HepG2 (cell line): ENCODE measurements at regions not wholly inside any gene's neighbourhood (a gene's known extent, or its start where the extent isn't known, plus 50 kb on each side); places are given as distances from the start of the nearest gene placed in this dataset.

Source experiments
- ADNP ChIP-seq: sonication (generic); formaldehyde crosslinking; IDR thresholded peaks from 2 replicates; pipeline ENCODE4 v1.4.0; 2020; ENCODE audit warnings: missing genetic modification reagents
- AFF4 ChIP-seq: sonication (generic); formaldehyde crosslinking; IDR thresholded peaks from 2 replicates; pipeline ENCODE4 v1.4.0; 2020; ENCODE audit warnings: missing genetic modification reagents
- ARID5B ChIP-seq: IDR thresholded peaks from 2 replicates; pipeline ENCODE4 v1.4.0; 2020; ENCODE audit warnings: mild to moderate bottlenecking, missing genetic modification reagents
- CBX2 ChIP-seq, 2 experiments: fragments of 200-600 bp in 1 of 2; sonication (generic); formaldehyde crosslinking in 1 of 2; IDR thresholded peaks; 2 replicates each; pipeline versions ENCODE4 v1.7.0 to v1.8.1; 2018 to 2022; ENCODE audit warnings: low read depth in 2 of 2, low read length in 1 of 2, mild to moderate bottlenecking in 1 of 2, missing genetic modification reagents in 1 of 2
- CREB1 ChIP-seq, 2 experiments: fragments of 450-650 bp in 1 of 2; IDR thresholded peaks; 2 replicates each; pipeline ENCODE4 v1.6.1; 2016 to 2017; ENCODE audit warnings: control low read depth in 1 of 2, mild to moderate bottlenecking in 1 of 2, missing compliant biosample characterization in 1 of 2, missing genetic modification characterization in 1 of 2
- FOSL2 ChIP-seq: sonication (generic); formaldehyde crosslinking; IDR thresholded peaks from 2 replicates; pipeline ENCODE4 v1.4.0; 2020; ENCODE audit warnings: missing genetic modification reagents
- FOXO1 ChIP-seq: sonication (generic); formaldehyde crosslinking; IDR thresholded peaks from 2 replicates; pipeline ENCODE4 v1.4.0; 2020; ENCODE audit warnings: missing genetic modification reagents
- HIVEP1 ChIP-seq: sonication (generic); formaldehyde crosslinking; IDR thresholded peaks from 2 replicates; pipeline ENCODE4 v1.4.0; 2020; ENCODE audit warnings: mild to moderate bottlenecking, missing genetic modification reagents
- TBP ChIP-seq: sonication (generic); formaldehyde crosslinking; IDR thresholded peaks from 2 replicates; pipeline ENCODE4 v1.5.0; 2020; ENCODE audit warnings: missing genetic modification reagents
- TEAD3 ChIP-seq: optimal IDR thresholded peaks from 2 replicates; pipeline ENCODE3; 2016; ENCODE audit warnings: borderline replicate concordance
- ZKSCAN1 ChIP-seq: fragments of 150-350 bp; IDR thresholded peaks from 2 replicates; pipeline ENCODE4 v1.6.1; 2014; ENCODE audit warnings: low read length
- ZNF160 ChIP-seq: sonication (generic); formaldehyde crosslinking; IDR thresholded peaks from 2 replicates; pipeline ENCODE4 v1.8.0; 2022; ENCODE audit warnings: mild to moderate bottlenecking, inconsistent platforms, missing genetic modification reagents
- ZNF44 ChIP-seq: sonication (generic); formaldehyde crosslinking; IDR thresholded peaks from 2 replicates; pipeline ENCODE4 v1.5.1; 2020; ENCODE audit warnings: mild to moderate bottlenecking, missing genetic modification reagents
- ZNF589 ChIP-seq: sonication (generic); formaldehyde crosslinking; conservative IDR thresholded peaks from 2 replicates; pipeline ENCODE4 v1.8.0; 2022; ENCODE audit warnings: mild to moderate bottlenecking, moderate library complexity, missing genetic modification reagents
- ZNF646 ChIP-seq: sonication (generic); formaldehyde crosslinking; IDR thresholded peaks from 2 replicates; pipeline ENCODE4 v1.9.0; 2021; ENCODE audit warnings: mild to moderate bottlenecking, missing genetic modification reagents

- no peak for TF ChIP-seq CBX2 (IDR thresholded peaks at IDR 0.05; ENCODE audit: low read depth, low read length)
- TF ChIP-seq CBX2 (CRISPR knock-in tag; IDR thresholded peaks at IDR 0.05; ENCODE audit: low read depth), result no peak
- TF ChIP-seq CREB1 (IDR thresholded peaks at IDR 0.05), result no peak
- TF ChIP-seq CREB1 (CRISPR knock-in tag; IDR thresholded peaks at IDR 0.05), result no peak
- TF ChIP-seq FOXO1 (CRISPR knock-in tag), result no peak; the same call in 1 of the 2 replicates
- TF ChIP-seq ADNP (CRISPR knock-in tag), result no peak
- TF ChIP-seq ZNF160, result no peak
- peak; percentile 41 for TF ChIP-seq ARID5B (CRISPR knock-in tag)
- TF ChIP-seq ZNF44 (CRISPR knock-in tag), result no peak
- no peak for TF ChIP-seq AFF4 (CRISPR knock-in tag)
- TF ChIP-seq ZNF589 (CRISPR knock-in tag), result no peak
- no peak for TF ChIP-seq TEAD3 (CRISPR knock-in tag)
- no peak for TF ChIP-seq TBP (CRISPR knock-in tag)
- no peak for TF ChIP-seq ZNF646 (CRISPR knock-in tag)
- no peak for TF ChIP-seq FOSL2
- TF ChIP-seq HIVEP1 (CRISPR knock-in tag), result no peak
- TF ChIP-seq ZKSCAN1, result no peak
Measured at GRCh38 chr20:52060794-52061714, 130.5 kb downstream of the ZFP64 start (continued).
